Lower lobe of right lung (tissue), 2 donors: ENCODE measurements at regions not wholly inside any gene's neighbourhood (a gene's known extent, or its start where the extent isn't known, plus 50 kb on each side); places are given as distances from the start of the nearest gene placed in this dataset.

Experiments used
- ATAC-seq, 2 donors: fragments of 200-7000 bp; cut with Tn5 transposase; one replicate each; pipeline ENCODE4 v1.9.1; 2020 to 2022; ENCODE audit warnings: mild to moderate bottlenecking in 2 of 2, moderate library complexity in 2 of 2
- DNase-seq: peaks from one replicate; pipeline ENCODE4 v3.0.0-alpha.2; 2020
- H3K27ac ChIP-seq: fragments of 200-600 bp; one replicate; pipeline ENCODE4 v1.8.0; 2022
- H3K27me3 ChIP-seq: fragments of 200-600 bp; one replicate; pipeline ENCODE4 v1.8.0; 2022; ENCODE audit warnings: low read depth
- H3K36me3 ChIP-seq: fragments of 200-600 bp; one replicate; pipeline ENCODE4 v1.8.0; 2022; ENCODE audit warnings: mild to moderate bottlenecking
- H3K4me1 ChIP-seq: fragments of 200-600 bp; one replicate; pipeline ENCODE4 v1.8.0; 2022
- H3K4me3 ChIP-seq: fragments of 200-600 bp; one replicate; pipeline ENCODE4 v1.8.0; 2022; ENCODE audit warnings: mild to moderate bottlenecking
- H3K9me3 ChIP-seq: fragments of 200-600 bp; one replicate; pipeline ENCODE4 v1.8.0; 2022
- intact Hi-C: fragments of 100-400 bp; cut with DNase I; formaldehyde crosslinking; loops from one replicate; pipeline ENCODE4 v1.11.0; 2022
- TF ChIP-seq, protein P1 (sequence below): fragments of 200-600 bp; IDR thresholded peaks from one replicate; pipeline ENCODE4 v1.8.0; 2022; ENCODE audit warnings: antibody characterized with exemption, mild to moderate bottlenecking
- donor health status: DM: no; HTN: yes; CAD: no; lungs with severe emphysema.

DNA sequence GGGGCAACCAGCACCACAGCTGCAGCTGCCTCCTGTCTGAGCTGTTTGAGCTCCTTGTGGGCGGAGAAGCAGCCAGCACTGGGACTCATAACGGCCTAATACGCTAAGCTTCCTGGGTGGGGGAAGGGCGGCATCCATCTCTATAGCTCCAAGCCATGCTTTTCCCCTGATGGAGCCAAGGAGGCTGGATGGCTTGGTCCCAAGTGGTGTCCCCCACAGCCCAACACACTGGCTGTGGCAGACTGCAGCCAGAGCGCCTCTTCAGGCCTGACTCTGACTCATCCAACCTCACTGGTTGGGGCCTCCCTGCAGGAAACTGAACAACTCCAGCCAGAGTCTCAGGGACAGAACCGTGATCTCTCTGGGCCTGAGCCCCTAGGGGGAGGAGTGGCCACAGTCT is 537.3 kb downstream of the SUCLA2 start:
- DNase-seq (no peak), ATAC-seq (no peak)
- H3K27me3 ChIP-seq = no peaks in the 10 kb centered on the region
- H3K4me1 ChIP-seq = no peaks in the 10 kb centered on the region
- H3K4me3 ChIP-seq = no peak overlapping the region
- TF ChIP-seq, protein P1, sequence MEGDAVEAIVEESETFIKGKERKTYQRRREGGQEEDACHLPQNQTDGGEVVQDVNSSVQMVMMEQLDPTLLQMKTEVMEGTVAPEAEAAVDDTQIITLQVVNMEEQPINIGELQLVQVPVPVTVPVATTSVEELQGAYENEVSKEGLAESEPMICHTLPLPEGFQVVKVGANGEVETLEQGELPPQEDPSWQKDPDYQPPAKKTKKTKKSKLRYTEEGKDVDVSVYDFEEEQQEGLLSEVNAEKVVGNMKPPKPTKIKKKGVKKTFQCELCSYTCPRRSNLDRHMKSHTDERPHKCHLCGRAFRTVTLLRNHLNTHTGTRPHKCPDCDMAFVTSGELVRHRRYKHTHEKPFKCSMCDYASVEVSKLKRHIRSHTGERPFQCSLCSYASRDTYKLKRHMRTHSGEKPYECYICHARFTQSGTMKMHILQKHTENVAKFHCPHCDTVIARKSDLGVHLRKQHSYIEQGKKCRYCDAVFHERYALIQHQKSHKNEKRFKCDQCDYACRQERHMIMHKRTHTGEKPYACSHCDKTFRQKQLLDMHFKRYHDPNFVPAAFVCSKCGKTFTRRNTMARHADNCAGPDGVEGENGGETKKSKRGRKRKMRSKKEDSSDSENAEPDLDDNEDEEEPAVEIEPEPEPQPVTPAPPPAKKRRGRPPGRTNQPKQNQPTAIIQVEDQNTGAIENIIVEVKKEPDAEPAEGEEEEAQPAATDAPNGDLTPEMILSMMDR = no peak
- no peaks in the 10 kb centered on the region for H3K9me3 ChIP-seq
- no peaks in the 10 kb centered on the region for H3K36me3 ChIP-seq
- no peak overlapping the region for H3K27ac ChIP-seq
- intact Hi-C loops = no loop called here

DNA sequence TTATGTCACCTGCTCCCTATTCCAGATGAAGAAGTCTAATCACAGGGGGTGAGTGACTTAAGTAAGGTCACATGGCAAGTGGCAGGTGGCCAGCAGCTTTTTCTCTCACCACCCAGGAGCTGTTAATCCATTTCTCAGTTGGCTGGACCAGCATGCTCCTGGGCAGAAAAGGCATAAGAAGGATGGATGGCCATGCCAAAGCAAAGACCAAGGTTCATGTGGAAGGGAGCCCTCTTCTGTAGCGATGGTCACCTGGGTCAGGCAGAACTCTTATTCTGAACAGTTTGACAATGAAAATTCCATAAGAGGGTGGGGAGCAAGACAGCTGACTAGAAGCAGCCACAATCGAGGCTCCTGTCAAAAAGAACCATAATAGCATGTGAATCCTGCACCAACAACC is 538.1 kb downstream of the SUCLA2 start:
- H3K4me3 ChIP-seq = no peak overlapping the region
- no peaks in the 10 kb centered on the region for H3K4me1 ChIP-seq
- DNase-seq = no peak
- TF ChIP-seq, protein P1 = no peak
- intact Hi-C loops = no loop called here
- no peak for ATAC-seq
- H3K27ac ChIP-seq = no peak overlapping the region
- no peaks in the 10 kb centered on the region for H3K36me3 ChIP-seq
- H3K9me3 ChIP-seq = no peaks in the 10 kb centered on the region
- H3K27me3 ChIP-seq = no peaks in the 10 kb centered on the region

DNA sequence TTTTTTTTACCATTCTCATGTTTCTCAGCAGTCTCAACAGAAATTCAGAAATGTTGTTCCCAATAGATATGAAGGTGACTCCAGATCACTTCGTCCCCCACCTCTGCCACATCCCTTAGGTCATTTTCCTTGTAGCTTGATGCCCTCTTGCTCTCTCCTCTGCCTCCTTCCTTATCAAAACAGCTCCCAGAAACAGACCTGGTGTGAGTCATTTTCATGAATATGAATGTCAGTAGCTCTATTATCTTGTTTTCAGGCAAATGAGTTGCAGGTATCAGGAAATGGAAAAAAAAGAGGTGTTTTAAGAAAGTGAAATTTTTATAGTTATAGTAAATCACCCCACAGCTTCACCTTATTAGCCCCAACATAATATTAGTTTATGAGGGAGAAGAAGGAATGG is 539.3 kb downstream of the SUCLA2 start:
- intact Hi-C loops = no loop called here
- H3K4me1 ChIP-seq = no peaks in the 10 kb centered on the region
- H3K36me3 ChIP-seq = no peaks in the 10 kb centered on the region

DNA sequence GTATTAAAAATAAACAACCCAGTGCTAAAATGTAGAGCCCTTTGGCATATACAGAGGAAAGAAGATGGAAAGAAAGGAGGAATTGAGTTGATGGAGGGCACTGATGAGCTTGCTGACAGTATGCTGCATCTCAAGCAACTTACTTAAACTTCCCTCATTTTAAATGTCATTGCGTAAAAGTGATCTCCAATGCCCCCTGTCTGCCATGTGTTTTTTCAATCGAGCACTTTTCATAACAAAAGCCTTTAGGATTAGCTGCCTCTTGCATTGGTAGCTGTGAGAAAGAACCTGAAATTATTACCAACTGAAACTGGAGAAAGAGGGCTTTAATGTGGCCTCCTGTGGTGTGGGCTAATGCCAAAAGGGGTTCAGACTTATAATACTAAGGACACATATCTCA is 541.6 kb downstream of the SUCLA2 start:
- Histone ChIP-seq H3K27ac (no peak overlapping the region), H3K27me3 (no peaks in the 10 kb centered on the region), H3K36me3 (no peaks in the 10 kb centered on the region), H3K4me1 (no peaks in the 10 kb centered on the region), H3K4me3 (no peak overlapping the region), H3K9me3 (no peaks in the 10 kb centered on the region)
- TF ChIP-seq, protein P1 = peak; percentile 14
- no peak for ATAC-seq
- DNase-seq = no peak
- intact Hi-C loops = no loop called here

More for the DNA sequence above, 539.3 kb downstream of the SUCLA2 start:
- no peaks in the 10 kb centered on the region for H3K27me3 ChIP-seq
- TF ChIP-seq, protein P1 = no peak
- DNase-seq (no peak), ATAC-seq (no peak)
- no peaks in the 10 kb centered on the region for H3K9me3 ChIP-seq
- H3K4me3 ChIP-seq = no peak overlapping the region
- H3K27ac ChIP-seq = no peak overlapping the region

DNA sequence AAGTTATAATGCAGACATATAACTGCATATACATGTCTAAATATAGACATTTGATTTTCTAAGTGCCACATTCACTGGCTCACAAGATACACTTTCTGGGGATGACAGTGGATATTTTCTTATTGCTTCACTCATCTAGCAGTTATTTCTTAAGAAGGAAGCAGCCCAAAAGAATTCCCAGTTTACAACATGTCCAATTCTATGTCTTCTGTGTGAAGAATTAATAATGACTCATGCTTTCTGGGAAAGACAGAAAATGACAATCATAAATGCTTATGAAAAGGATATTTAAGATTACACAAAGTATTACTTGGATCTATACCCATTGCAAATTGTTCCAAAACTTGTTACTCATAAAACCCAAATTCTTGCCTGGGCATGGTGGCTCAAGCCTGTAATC is 543.4 kb downstream of the SUCLA2 start:
- H3K27ac ChIP-seq = no peak overlapping the region
- H3K4me3 ChIP-seq = no peak overlapping the region
- DNase-seq (no peak), ATAC-seq (no peak)
- no peaks in the 10 kb centered on the region for H3K9me3 ChIP-seq
- H3K27me3 ChIP-seq = no peaks in the 10 kb centered on the region
- no peaks in the 10 kb centered on the region for H3K36me3 ChIP-seq
- TF ChIP-seq, protein P1 = no peak
- no peaks in the 10 kb centered on the region for H3K4me1 ChIP-seq
- intact Hi-C loops = no loop called here

DNA sequence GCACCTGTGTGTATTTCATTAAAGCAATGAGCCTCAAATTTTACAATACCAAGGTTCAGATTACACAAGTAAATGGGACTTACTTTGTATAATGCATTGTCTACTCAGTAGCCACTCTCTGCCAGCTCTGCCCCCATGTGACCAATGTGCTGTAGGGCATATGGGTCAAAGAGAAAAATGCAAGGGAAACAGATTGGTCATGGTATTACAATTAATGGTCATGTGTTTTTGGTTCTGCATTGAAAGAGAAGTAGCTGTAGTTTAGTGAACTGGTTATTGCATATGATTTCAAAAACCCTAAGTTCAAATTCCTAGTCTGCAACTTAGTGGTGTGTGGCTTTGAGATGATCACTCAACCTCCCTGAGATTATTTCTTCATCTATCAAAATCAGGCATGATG is 545.4 kb downstream of the SUCLA2 start:
- Histone ChIP-seq H3K36me3 (no peaks in the 10 kb centered on the region), H3K9me3 (no peaks in the 10 kb centered on the region), H3K27ac (no peak overlapping the region), H3K27me3 (no peaks in the 10 kb centered on the region), H3K4me1 (no peaks in the 10 kb centered on the region), H3K4me3 (no peak overlapping the region)
- intact Hi-C loops = no loop called here
- TF ChIP-seq, protein P1 = no peak
- ATAC-seq (peak; percentile 59 to 71), DNase-seq (peak; percentile 45)
